Hematopoietic multipotent progenitor cell treated with erythropoietin and hydrocortisone succinate and interleukin-3 and kit ligand, for 8 days (in vitro differentiated cells): ENCODE measurements at regions not wholly inside any gene's neighbourhood (a gene's known extent, or its start where the extent isn't known, plus 50 kb on each side); places are given as distances from the start of the nearest gene placed in this dataset.
"Not testable (repeated sequence)": the region's sequence is repeated elsewhere in the genome, so short reads cannot be mapped to it uniquely, and the experiment has no call there.

Source experiments
- DNase-seq: peaks from one replicate; pipeline ENCODE4 v3.0.0-alpha.2; 2015

GRCh38 chr10:93222211-93222754, 148.6 kb downstream of the CYP26A1 start:
- DNase-seq, result no peak

DNA sequence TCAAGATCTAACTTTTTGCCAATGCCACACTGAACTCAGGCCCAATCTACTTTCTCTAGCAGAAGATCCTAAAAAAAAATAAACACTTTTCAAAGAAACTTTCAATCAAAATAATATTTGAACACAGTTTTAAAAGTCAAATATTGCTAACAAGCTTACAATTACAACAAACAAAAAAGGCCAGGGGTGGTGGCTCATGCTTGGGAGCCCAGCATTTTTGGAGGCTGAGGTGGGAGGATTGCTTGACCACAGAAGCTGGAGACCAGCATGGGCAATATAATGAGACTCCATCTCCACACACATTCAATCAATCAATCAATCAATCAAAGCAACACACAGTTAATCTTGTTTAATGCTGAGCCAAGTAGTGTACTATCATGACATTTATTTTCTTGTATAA, 149.2 kb downstream of the CYP26A1 start:
- DNase-seq, result no peak

- no peak for DNase-seq
These were observed 149.6 kb downstream of the CYP26A1 start for GRCh38 chr10:93223336-93223735.

DNA sequence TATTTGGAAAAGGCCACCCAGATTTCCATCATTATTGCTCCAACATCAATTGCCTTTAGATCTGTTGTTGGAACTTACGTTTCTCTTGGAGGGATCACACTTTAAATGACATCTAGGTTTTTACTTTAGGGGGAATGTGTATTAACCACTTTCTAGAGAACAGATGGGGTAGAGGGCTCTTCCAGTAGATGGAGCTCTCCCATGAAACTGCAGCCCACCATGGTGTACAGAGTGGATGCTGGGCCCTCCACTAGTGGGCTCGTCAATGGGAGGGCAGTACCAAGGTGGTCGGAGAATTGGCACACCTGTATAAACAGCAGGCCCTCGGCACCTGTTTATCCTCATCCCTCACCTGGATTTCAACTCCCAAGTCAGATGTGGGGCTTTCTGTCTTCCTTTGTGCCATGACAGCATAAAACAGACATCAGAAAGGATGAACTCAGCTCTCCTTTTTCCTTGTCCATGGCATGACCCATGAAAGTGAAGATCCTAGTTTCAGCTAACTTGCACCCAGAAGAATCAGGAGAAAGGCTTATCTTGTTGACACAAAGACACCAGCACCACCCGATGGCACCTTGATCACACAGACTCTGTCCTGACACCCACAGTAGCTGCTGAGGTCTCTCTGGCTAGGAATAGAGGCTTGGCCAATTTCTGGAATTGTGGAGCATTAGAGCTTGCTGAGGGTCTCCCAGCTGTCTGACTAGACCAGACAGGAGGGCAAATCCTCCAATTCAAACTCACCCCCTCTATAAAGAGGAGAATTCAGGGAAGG, 150.5 kb downstream of the CYP26A1 start:
- DNase-seq, result peak; percentile 11

GRCh38 chr10:93225938-93226337, 152.2 kb downstream of the CYP26A1 start:
- no peak for DNase-seq

DNA sequence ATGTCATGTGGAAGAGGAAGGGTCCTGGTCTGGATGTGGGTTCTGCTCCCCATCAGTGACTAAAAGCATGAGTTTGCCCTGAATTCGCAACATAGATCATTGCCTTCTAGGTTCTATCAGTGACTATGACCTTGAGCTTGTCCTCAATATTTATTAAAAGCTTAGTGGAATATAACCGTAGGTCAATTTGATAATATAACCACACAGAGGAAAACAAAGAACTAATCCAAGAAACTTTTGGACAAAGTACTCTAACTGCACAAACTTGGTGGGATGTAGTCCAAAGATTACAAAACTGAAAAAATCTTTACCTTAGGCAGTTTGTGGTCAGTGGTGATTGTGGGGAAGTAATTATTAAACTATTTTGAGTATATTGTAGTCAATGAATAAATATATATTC, 152.9 kb downstream of the CYP26A1 start:
- DNase-seq, result no peak

GRCh38 chr10:93230596-93230995, 156.9 kb downstream of the CYP26A1 start:
- not testable (repeated sequence) for DNase-seq

- not testable (repeated sequence) for DNase-seq
These were observed 158.5 kb downstream of the CYP26A1 start for GRCh38 chr10:93232159-93232558.

DNA sequence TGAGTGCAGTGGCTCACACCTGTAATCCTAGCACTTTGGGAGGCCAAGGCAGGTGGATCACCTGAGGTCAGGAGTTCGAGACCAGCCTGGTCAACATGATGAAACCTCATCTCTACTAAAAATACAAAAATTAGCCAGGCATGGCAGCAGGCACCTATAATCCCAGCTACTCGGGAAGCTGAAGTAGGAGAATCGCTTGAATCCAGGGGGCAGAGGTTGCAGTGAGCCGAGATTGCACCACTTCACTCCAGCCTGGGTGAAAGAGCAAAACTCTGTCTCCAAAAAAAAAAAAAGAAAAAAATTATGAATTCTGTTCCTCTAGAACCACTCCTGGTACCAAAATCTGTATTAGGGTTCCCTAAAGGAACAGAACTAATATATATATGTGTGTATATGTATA, 161.2 kb downstream of the CYP26A1 start:
- DNase-seq, result not testable (repeated sequence)

- no peak for DNase-seq
These were observed 162.0 kb downstream of the CYP26A1 start for GRCh38 chr10:93235686-93236085.

DNA sequence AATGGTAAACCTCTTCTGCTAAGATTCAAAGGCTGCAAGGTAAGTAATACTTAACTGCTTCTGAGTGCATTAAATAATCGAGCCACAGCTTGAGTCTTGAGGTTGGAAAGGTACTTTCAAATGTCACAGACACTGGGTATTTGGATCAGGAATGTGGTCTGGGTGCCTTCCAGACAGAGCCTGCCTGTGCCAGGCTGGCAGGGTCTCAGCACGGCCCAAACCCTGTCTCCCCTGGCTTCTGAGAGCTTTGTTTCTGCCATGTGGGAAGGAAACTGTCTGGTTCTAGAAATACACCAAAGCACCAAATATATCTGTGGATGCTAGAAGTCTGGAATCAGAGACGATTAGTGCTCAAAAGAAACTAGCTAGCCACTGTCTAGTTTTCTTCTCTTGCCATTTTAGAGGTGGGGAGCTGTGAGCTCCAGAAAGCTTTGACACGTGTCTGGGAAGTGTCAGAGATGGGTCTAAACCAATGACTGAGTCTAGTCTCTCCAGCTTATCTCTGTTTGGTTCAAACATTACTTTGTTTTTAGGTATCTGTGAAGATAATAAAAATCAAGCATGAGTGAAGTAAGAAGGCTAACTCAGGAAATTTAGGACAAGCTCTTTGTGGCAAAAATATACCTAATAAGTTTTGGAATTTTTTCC, 162.8 kb downstream of the CYP26A1 start:
- DNase-seq, result no peak

- no peak for DNase-seq
These were observed 171.5 kb downstream of the CYP26A1 start for GRCh38 chr10:93245147-93245546.

DNA sequence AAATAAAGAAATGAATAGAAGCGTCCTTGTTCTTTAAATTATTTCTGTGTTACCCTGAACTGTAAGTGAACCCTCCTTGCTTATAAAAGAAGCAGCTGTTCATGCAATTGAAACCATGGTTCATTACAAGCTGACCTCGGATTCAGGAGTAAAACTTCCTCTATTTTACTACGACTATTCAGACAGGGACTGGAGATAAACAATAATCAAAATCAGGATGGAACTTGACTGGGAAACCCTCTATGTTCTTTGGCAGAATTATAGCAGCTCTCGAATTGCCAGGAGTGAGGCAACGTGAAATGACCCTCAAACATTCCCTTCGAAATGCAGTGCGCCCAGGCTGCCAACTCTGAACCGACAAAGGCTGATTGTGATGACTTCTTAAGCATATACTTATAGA, 172.1 kb downstream of the CYP26A1 start:
- DNase-seq, result no peak

DNA sequence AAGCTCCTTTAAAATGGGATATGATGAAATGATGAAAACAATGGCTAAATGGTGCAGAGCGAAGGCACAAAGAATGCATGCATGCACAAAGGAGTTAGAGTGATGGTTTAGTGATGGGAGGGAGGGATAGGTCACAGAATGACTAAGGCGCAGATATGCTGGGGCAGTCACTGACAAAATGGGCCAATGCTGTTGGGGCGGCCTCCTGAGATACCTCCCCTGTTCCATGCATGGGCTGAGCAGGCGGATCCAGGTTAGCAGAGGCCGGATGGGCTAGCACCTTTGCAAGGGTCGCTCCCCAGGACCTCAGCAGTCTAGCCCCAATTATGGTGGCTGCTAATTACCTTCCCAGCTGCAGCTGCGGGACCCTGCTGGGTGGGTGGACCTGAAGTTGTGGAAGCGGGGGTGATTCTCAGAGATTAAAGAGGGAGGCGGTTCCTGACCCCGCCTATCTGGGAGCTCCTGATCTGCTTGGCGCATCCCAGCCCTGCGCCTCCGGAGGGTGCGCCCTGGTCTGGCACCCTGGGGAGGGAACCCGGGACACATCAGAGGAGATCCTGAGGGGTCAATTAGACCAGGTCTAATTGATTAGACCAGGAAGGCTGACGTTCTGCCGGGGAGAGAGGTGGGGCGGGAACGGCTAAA, 175.0 kb downstream of the CYP26A1 start:
- no peak for DNase-seq

GRCh38 chr10:93250010-93250409, 176.3 kb downstream of the CYP26A1 start:
- no peak for DNase-seq

DNA sequence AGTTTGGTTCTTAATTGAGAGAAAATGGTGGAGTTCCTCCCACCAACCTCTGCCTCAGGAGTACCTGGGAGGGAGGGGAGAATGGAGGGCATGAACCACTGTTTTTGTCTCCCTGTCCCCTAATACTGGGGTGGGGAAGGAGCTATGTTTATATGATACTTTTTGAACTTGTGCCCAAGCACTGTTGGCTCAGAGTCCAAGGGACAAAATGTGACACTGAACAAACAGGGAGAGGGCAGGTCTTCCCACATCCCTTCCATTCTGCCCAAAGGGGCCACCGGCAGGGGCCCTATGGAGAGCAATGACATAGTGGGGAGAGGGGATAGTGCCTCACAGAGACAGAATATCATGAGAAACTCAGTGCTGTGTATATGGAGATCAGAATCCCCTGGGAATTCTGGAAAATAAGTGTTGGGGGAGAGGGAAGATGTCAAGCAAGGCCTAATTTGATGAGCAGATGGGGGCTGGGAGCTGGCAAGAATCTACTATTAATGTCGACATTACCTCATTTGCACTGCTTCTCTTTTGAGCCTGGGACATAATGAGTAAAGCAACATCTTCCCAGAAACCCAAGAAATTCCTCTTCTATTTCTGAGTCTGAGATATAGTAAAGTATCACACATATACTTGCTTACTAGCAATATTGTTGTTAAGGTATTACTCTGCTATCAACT, 180.6 kb downstream of the CYP26A1 start:
- DNase-seq, result no peak

DNA sequence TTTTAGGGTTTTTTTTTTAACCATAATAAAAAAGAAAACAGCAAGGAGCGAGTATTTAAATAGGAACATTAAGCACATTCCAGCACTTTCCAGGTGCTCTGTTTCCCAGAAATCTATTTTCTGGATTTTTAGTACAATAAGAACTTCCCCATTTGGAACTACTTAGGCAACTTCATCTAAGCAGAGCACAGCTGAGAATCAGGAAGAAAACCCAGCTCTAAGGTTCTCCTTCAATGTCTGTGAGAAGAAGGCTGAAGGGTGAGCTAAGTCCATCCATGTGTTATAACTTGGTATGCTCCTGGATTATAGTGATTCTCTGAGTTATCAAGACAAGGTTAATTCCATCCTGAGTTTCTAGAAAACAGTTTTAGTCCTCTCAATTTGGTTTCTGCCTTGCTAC, 181.9 kb downstream of the CYP26A1 start:
- no peak for DNase-seq
